NT2/D1 (cell line): ENCODE measurements at regions not wholly inside any gene's neighbourhood (a gene's known extent, or its start where the extent isn't known, plus 50 kb on each side); places are given as distances from the start of the nearest gene placed in this dataset.

Source experiments
- YY1 ChIP-seq: IDR thresholded peaks from 2 replicates; pipeline ENCODE4 v1.6.1; 2011; ENCODE audit not compliant: insufficient read length, insufficient read depth
- ZNF274 ChIP-seq: IDR thresholded peaks from 2 replicates; pipeline ENCODE4 v1.6.1; 2011; ENCODE audit warnings: mild to moderate bottlenecking, low read depth, low read length

DNA sequence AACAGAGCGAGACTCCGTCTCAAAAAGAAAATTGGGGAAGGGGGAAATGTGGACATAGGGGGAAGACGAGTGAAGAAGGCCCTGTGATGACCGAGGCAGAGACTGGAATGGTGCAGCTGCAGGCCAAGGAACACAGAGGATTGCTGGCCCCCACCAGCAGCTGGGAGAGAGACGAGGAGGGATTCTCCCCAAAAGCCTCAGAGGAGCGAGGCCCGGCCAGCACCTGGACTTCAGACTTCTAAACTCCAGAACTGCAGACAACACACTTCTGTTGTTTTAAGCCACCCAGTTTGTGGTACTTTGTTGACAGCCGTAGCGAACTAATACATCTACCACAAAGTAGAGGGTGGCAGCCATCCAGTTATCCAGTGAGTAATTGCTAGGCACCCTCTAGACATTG is 124.6 kb downstream of the ATPSCKMT start:
- TF ChIP-seq YY1 (no peak), ZNF274 (no peak)
